Trophoblast cell (in vitro differentiated cells and primary cell): ENCODE measurements at regions not wholly inside any gene's neighbourhood (a gene's known extent, or its start where the extent isn't known, plus 50 kb on each side); places are given as distances from the start of the nearest gene placed in this dataset.

Experiments
- DNase-seq, 2 donors: peaks; one replicate each; pipeline ENCODE4 v3.0.0-alpha.2; 2016
- H2AFZ ChIP-seq: 2 replicates; pipeline ENCODE4 v1.6.1; 2013; ENCODE audit warnings: low read length, moderate library complexity, mild to moderate bottlenecking; ENCODE audit not compliant: insufficient read depth, poor library complexity
- H2AK5ac ChIP-seq: 2 replicates; pipeline ENCODE4 v1.6.1; 2013; ENCODE audit warnings: mild to moderate bottlenecking, low read length
- H2BK120ac ChIP-seq: 2 replicates; pipeline ENCODE4 v1.6.1; 2013; ENCODE audit warnings: low read length, mild to moderate bottlenecking, moderate library complexity; ENCODE audit not compliant: insufficient read depth, poor library complexity
- H2BK12ac ChIP-seq: 2 replicates; pipeline ENCODE4 v1.6.1; 2013; ENCODE audit warnings: mild to moderate bottlenecking, low read length, moderate library complexity
- H2BK5ac ChIP-seq: 2 replicates; pipeline ENCODE4 v1.6.1; 2013; ENCODE audit warnings: low read length, low read depth, moderate library complexity, mild to moderate bottlenecking; ENCODE audit not compliant: poor library complexity
- H3K14ac ChIP-seq: 2 replicates; pipeline ENCODE4 v1.6.1; 2013; ENCODE audit warnings: mild to moderate bottlenecking, low read length
- H3K18ac ChIP-seq: 2 replicates; pipeline ENCODE4 v1.6.1; 2013; ENCODE audit warnings: mild to moderate bottlenecking, low read length
- H3K23ac ChIP-seq: 2 replicates; pipeline ENCODE4 v1.6.1; 2013; ENCODE audit warnings: low read length
- H3K27ac ChIP-seq: 2 replicates; pipeline ENCODE4 v1.5.1; 2013; ENCODE audit warnings: low read depth, mild to moderate bottlenecking, inconsistent platforms, low read length, moderate library complexity
- H3K27me3 ChIP-seq: 2 replicates; pipeline ENCODE4 v1.6.1; 2013; ENCODE audit warnings: inconsistent platforms, mild to moderate bottlenecking, low read length, moderate library complexity; ENCODE audit not compliant: insufficient read depth
- H3K36me3 ChIP-seq, 2 experiments: 1 replicate in 1 of 2; 2 replicates in 1 of 2; pipeline ENCODE4 v1.6.1; 2013; ENCODE audit warnings: low read length in 2 of 2, mild to moderate bottlenecking in 2 of 2, moderate library complexity in 1 of 2; ENCODE audit not compliant: insufficient read depth in 2 of 2, control insufficient read depth in 1 of 2
- H3K4ac ChIP-seq: 2 replicates; pipeline ENCODE4 v1.6.1; 2013; ENCODE audit warnings: low read depth, mild to moderate bottlenecking, low read length, moderate library complexity
- H3K4me1 ChIP-seq, 2 experiments: 1 replicate in 1 of 2; 2 replicates in 1 of 2; pipeline ENCODE4 v1.6.1; 2013; ENCODE audit warnings: low read length in 2 of 2, mild to moderate bottlenecking in 2 of 2, moderate library complexity in 1 of 2; ENCODE audit not compliant: insufficient read depth in 2 of 2, control insufficient read depth in 1 of 2
- H3K4me2 ChIP-seq: 2 replicates; pipeline ENCODE4 v1.6.1; 2013; ENCODE audit warnings: inconsistent platforms, mild to moderate bottlenecking, low read length, moderate library complexity
- H3K4me3 ChIP-seq: 2 replicates; pipeline ENCODE4 v1.5.1; 2013; ENCODE audit warnings: mild to moderate bottlenecking, low read depth, low read length, inconsistent platforms
- H3K79me1 ChIP-seq: one replicate; pipeline ENCODE4 v1.6.1; 2013; ENCODE audit warnings: low read length
- H3K79me2 ChIP-seq: 2 replicates; pipeline ENCODE4 v1.6.1; 2013; ENCODE audit warnings: low read length, mild to moderate bottlenecking; ENCODE audit not compliant: control insufficient read depth, insufficient read depth, poor library complexity
- H3K9ac ChIP-seq: 2 replicates; pipeline ENCODE4 v1.6.1; 2013; ENCODE audit warnings: mild to moderate bottlenecking, low read length
- H3K9me3 ChIP-seq: 2 replicates; pipeline ENCODE4 v1.6.1; 2013; ENCODE audit warnings: low read depth, mild to moderate bottlenecking, control low read depth, inconsistent platforms, low read length; ENCODE audit not compliant: insufficient read depth
- H4K12ac ChIP-seq: 2 replicates; pipeline ENCODE4 v1.6.1; 2013; ENCODE audit warnings: low read depth, mild to moderate bottlenecking, low read length, moderate library complexity
- H4K8ac ChIP-seq: 2 replicates; pipeline ENCODE4 v1.6.1; 2013; ENCODE audit warnings: low read depth, mild to moderate bottlenecking, low read length, moderate library complexity
- H4K91ac ChIP-seq: one replicate; pipeline ENCODE4 v1.6.1; 2013; ENCODE audit warnings: low read depth, mild to moderate bottlenecking, low read length, moderate library complexity
- WGBS: extraction: QIAGEN DNeasy Blood & Tissue Kit; methylation state at CpG from one replicate; pipeline ENCODE4 v1.1.7; 2013; ENCODE audit warnings: missing lambda C conversion rate; ENCODE audit not compliant: insufficient read length, insufficient coverage; ENCODE audit errors: extremely low coverage; 5-methylcytosine and 5-hydroxymethylcytosine counted together

- no peak overlapping the region for H3K23ac ChIP-seq
- no peak overlapping the region for H2BK12ac ChIP-seq
- no peaks in the 10 kb centered on the region for H3K27me3 ChIP-seq
- no peaks in the 10 kb centered on the region for H3K36me3 ChIP-seq
- H3K27ac ChIP-seq = no peak overlapping the region
- no peak overlapping the region for H3K18ac ChIP-seq
- H2BK120ac ChIP-seq = no peak overlapping the region
- no CpG with 5 or more reads among the region's 5 CpGs for WGBS
- H3K4me2 ChIP-seq = no peak overlapping the region
- H3K9me3 ChIP-seq = no peaks in the 10 kb centered on the region
- H3K4me1 ChIP-seq = peaks cover 2% of the 10 kb centered on the region in 2 experiments
- no peak overlapping the region for H4K12ac ChIP-seq
- H2AK5ac ChIP-seq = no peak overlapping the region
- H4K8ac ChIP-seq = no peak overlapping the region
- H2AFZ ChIP-seq = no peak overlapping the region
- no peak for DNase-seq
- no peak overlapping the region for H3K14ac ChIP-seq
- H3K79me1 ChIP-seq = no peaks in the 10 kb centered on the region
- no peak overlapping the region for H2BK5ac ChIP-seq
- no peaks in the 10 kb centered on the region for H3K79me2 ChIP-seq
- no peak overlapping the region for H3K4me3 ChIP-seq
- H4K91ac ChIP-seq = no peak overlapping the region
- no peak overlapping the region for H3K9ac ChIP-seq
- H3K4ac ChIP-seq = no peak overlapping the region
Observed at GRCh38 chr22:45069925-45070324, 60.1 kb upstream of the PHF21B start.

GRCh38 chr22:45071618-45072017 is 61.8 kb upstream of the PHF21B start:
- Histone ChIP-seq H4K12ac (no peak overlapping the region), H4K8ac (no peak overlapping the region), H4K91ac (no peak overlapping the region), H3K4me3 (no peak overlapping the region), H3K14ac (no peak overlapping the region), H3K4me2 (no peak overlapping the region), H3K4ac (no peak overlapping the region), H3K9ac (no peak overlapping the region), H3K79me1 (no peaks in the 10 kb centered on the region), H2BK120ac (no peak overlapping the region), H3K27ac (no peak overlapping the region), H3K36me3 (no peaks in the 10 kb centered on the region), H2AK5ac (no peak overlapping the region), H2BK5ac (no peak overlapping the region), H3K23ac (no peak overlapping the region), H3K4me1 (peaks cover 2% of the 10 kb centered on the region in 2 experiments), H3K27me3 (no peaks in the 10 kb centered on the region), H3K18ac (no peak overlapping the region), H2BK12ac (no peak overlapping the region), H2AFZ (no peak overlapping the region), H3K9me3 (no peaks in the 10 kb centered on the region), H3K79me2 (no peaks in the 10 kb centered on the region)
- no peak for DNase-seq
- WGBS = no CpG with 5 or more reads among the region's 9 CpGs

- no peaks in the 10 kb centered on the region for H3K27me3 ChIP-seq
- H2AK5ac ChIP-seq = no peak overlapping the region
- no peak overlapping the region for H3K27ac ChIP-seq
Observed at GRCh38 chr22:45072322-45072903, 62.6 kb upstream of the PHF21B start.

GRCh38 chr22:45073064-45073463 is 63.3 kb upstream of the PHF21B start:
- H3K27ac ChIP-seq = no peak overlapping the region
- no peak overlapping the region for H3K4ac ChIP-seq
- peaks cover 2% of the 10 kb centered on the region in 2 experiments for H3K4me1 ChIP-seq
- WGBS = no CpG with 5 or more reads among the region's 5 CpGs
- H4K12ac ChIP-seq = no peak overlapping the region
- no peaks in the 10 kb centered on the region for H3K79me1 ChIP-seq
- no peak overlapping the region for H2AK5ac ChIP-seq
- H3K18ac ChIP-seq = no peak overlapping the region
- no peak overlapping the region for H2BK5ac ChIP-seq
- no peaks in the 10 kb centered on the region for H3K79me2 ChIP-seq
- no peaks in the 10 kb centered on the region for H3K36me3 ChIP-seq
- no peaks in the 10 kb centered on the region for H3K27me3 ChIP-seq
- DNase-seq = no peak
- peaks cover 2% of the 10 kb centered on the region for H3K9me3 ChIP-seq
- no peak overlapping the region for H4K8ac ChIP-seq
- no peak overlapping the region for H3K4me3 ChIP-seq
- no peak overlapping the region for H3K14ac ChIP-seq
- H2BK120ac ChIP-seq = no peak overlapping the region
- H3K9ac ChIP-seq = no peak overlapping the region
- H2BK12ac ChIP-seq = no peak overlapping the region
- no peak overlapping the region for H3K23ac ChIP-seq
- no peak overlapping the region for H4K91ac ChIP-seq
- H2AFZ ChIP-seq = no peak overlapping the region
- no peak overlapping the region for H3K4me2 ChIP-seq

More at GRCh38 chr22:45072322-45072903, 62.6 kb upstream of the PHF21B start:
- Histone ChIP-seq H3K9ac (no peak overlapping the region), H4K8ac (no peak overlapping the region), H3K4me1 (peaks cover 2% of the 10 kb centered on the region in 2 experiments), H3K36me3 (no peaks in the 10 kb centered on the region), H3K14ac (no peak overlapping the region), H4K91ac (no peak overlapping the region), H3K4me2 (peak overlapping the region; percentile 13), H3K18ac (no peak overlapping the region), H3K4ac (no peak overlapping the region), H2AFZ (no peak overlapping the region), H2BK12ac (no peak overlapping the region), H3K9me3 (no peaks in the 10 kb centered on the region), H2BK120ac (no peak overlapping the region), H3K79me1 (no peaks in the 10 kb centered on the region), H3K79me2 (no peaks in the 10 kb centered on the region), H3K23ac (no peak overlapping the region), H3K4me3 (no peak overlapping the region), H2BK5ac (no peak overlapping the region), H4K12ac (no peak overlapping the region)
- no CpG with 5 or more reads among the region's 17 CpGs for WGBS
- peak; percentile 8 to 44 for DNase-seq
